Astrocyte (in vitro differentiated cells and primary cell): ENCODE measurements at regions not wholly inside any gene's neighbourhood (a gene's known extent, or its start where the extent isn't known, plus 50 kb on each side); places are given as distances from the start of the nearest gene placed in this dataset.

Experiments
- EZH2 ChIP-seq: IDR thresholded peaks from 2 replicates; pipeline ENCODE4 v1.6.1; 2012; ENCODE audit warnings: mild to moderate bottlenecking, low read length, inconsistent platforms; ENCODE audit not compliant: insufficient read depth
- TF ChIP-seq, protein P1 (sequence below): IDR thresholded peaks from 2 replicates; pipeline ENCODE4 v1.5.1; 2011; ENCODE audit warnings: low read depth, mild to moderate bottlenecking, inconsistent platforms, low read length, moderate library complexity; ENCODE audit not compliant: insufficient read depth

DNA sequence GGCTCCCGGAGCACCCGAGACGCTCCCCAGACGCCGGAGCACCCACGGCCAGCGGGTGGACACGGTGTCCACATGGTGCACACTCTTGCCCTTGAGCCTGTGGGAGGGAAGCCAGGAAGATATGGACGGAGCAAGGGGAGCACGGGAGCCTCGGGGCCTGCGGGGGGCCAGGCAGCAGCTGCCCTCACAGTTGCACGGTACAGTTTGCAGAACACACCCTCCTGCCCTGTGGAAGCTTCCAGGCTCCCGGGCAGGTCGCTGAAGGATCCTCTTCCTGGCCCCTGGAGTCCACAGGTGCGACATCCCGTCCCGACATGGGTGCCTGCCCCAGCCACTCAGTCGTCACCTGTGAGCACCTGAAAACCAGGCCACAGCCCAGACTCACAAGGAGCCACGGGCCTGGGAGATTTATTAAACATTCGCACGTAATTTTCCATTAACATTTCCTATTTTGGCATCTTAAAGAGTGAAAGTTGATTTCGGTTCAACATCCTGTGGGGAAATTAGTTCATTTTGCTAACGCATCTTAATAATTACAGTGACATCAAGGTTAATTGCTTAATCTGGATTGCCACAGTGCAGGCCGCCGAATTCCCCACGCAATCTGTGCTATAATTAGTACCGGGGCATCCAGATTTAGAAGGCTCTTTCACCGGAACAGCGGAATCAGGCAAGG lies 253.3 kb downstream of the BRD1 start:
- TF ChIP-seq, protein P1, sequence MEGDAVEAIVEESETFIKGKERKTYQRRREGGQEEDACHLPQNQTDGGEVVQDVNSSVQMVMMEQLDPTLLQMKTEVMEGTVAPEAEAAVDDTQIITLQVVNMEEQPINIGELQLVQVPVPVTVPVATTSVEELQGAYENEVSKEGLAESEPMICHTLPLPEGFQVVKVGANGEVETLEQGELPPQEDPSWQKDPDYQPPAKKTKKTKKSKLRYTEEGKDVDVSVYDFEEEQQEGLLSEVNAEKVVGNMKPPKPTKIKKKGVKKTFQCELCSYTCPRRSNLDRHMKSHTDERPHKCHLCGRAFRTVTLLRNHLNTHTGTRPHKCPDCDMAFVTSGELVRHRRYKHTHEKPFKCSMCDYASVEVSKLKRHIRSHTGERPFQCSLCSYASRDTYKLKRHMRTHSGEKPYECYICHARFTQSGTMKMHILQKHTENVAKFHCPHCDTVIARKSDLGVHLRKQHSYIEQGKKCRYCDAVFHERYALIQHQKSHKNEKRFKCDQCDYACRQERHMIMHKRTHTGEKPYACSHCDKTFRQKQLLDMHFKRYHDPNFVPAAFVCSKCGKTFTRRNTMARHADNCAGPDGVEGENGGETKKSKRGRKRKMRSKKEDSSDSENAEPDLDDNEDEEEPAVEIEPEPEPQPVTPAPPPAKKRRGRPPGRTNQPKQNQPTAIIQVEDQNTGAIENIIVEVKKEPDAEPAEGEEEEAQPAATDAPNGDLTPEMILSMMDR = no peak
- no peak for TF ChIP-seq EZH2
